ENCODE measurements at regions not wholly inside any gene's neighbourhood (a gene's known extent, or its start where the extent isn't known, plus 50 kb on each side); places are given as distances from the start of the nearest gene placed in this dataset.
A peak's percentile ranks its signal among the peaks of the same experiment; 100 is the strongest.

- Histone ChIP-seq H3K4me2 (ENCODE audit: low read depth, low read length, poor library complexity, severe bottlenecking) (no peak overlapping the region), H3K4me1 (ENCODE audit: low read length) (peaks cover 17% of the 10 kb centered on the region), H3K4me3 (ENCODE audit: low read length) (no peak overlapping the region), H3K36me3 (ENCODE audit: insufficient read depth, low read length) (no peaks in the 10 kb centered on the region), H3K27me3 (ENCODE audit: low read length) (no peaks in the 10 kb centered on the region), H3K9ac (ENCODE audit: low read length) (no peak overlapping the region), H3K79me2 (ENCODE audit: low read length) (no peaks in the 10 kb centered on the region), H4K20me1 (ENCODE audit: insufficient read depth, low read depth, low read length) (no peaks in the 10 kb centered on the region), H2AFZ (ENCODE audit: low read length) (no peak overlapping the region), H3K9me3 (ENCODE audit: low read length) (no peaks in the 10 kb centered on the region), H3K9me2 (replicated peaks; ENCODE audit: insufficient read depth, low read length) (no peaks in the 10 kb centered on the region), H3K27ac (ENCODE audit: low read length) (no peak overlapping the region)
- no peak for DNase-seq
Measured at GRCh38 chr6:87935196-87935595, 112.4 kb upstream of the SPACA1 start.

- Histone ChIP-seq H3K4me3 (ENCODE audit: low read length) (no peak overlapping the region), H3K36me3 (ENCODE audit: insufficient read depth, low read length) (no peaks in the 10 kb centered on the region), H3K27me3 (ENCODE audit: low read length) (no peaks in the 10 kb centered on the region), H3K9ac (ENCODE audit: low read length) (no peak overlapping the region), H3K79me2 (ENCODE audit: low read length) (no peaks in the 10 kb centered on the region), H3K4me1 (ENCODE audit: low read length) (peaks cover 33% of the 10 kb centered on the region), H3K9me2 (replicated peaks; ENCODE audit: insufficient read depth, low read length) (no peaks in the 10 kb centered on the region), H4K20me1 (ENCODE audit: insufficient read depth, low read depth, low read length) (no peaks in the 10 kb centered on the region), H3K4me2 (ENCODE audit: low read depth, low read length, poor library complexity, severe bottlenecking) (no peak overlapping the region), H2AFZ (ENCODE audit: low read length) (peak overlapping the region; percentile 33; the same call in 1 of the 2 replicates), H3K27ac (ENCODE audit: low read length) (no peak overlapping the region), H3K9me3 (ENCODE audit: low read length) (no peaks in the 10 kb centered on the region)
- DNase-seq = no peak
Measured at GRCh38 chr6:87932361-87932760, 115.3 kb upstream of the SPACA1 start.

- Histone ChIP-seq H2AFZ (ENCODE audit: low read length) (peak overlapping the region; percentile 76), H3K4me3 (ENCODE audit: low read length) (no peak overlapping the region), H3K27me3 (ENCODE audit: low read length) (no peaks in the 10 kb centered on the region), H4K20me1 (ENCODE audit: insufficient read depth, low read depth, low read length) (no peaks in the 10 kb centered on the region), H3K9me3 (ENCODE audit: low read length) (no peaks in the 10 kb centered on the region), H3K4me2 (ENCODE audit: low read depth, low read length, poor library complexity, severe bottlenecking) (peak overlapping the region; percentile 38), H3K36me3 (ENCODE audit: insufficient read depth, low read length) (no peaks in the 10 kb centered on the region), H3K9me2 (replicated peaks; ENCODE audit: insufficient read depth, low read length) (no peaks in the 10 kb centered on the region), H3K27ac (ENCODE audit: low read length) (peak overlapping the region; percentile 73), H3K79me2 (ENCODE audit: low read length) (no peaks in the 10 kb centered on the region), H3K4me1 (ENCODE audit: low read length) (peaks cover 53% of the 10 kb centered on the region), H3K9ac (ENCODE audit: low read length) (peak overlapping the region; percentile 42)
- peak; percentile 90 for DNase-seq
Measured at GRCh38 chr6:87929843-87930288, 117.8 kb upstream of the SPACA1 start.

- no peaks in the 10 kb centered on the region for H3K9me2 ChIP-seq (replicated peaks; ENCODE audit: insufficient read depth, low read length)
- H4K20me1 ChIP-seq (ENCODE audit: insufficient read depth, low read depth, low read length) = no peaks in the 10 kb centered on the region
- peak overlapping the region; percentile 29; the same call in 1 of the 2 replicates for H2AFZ ChIP-seq (ENCODE audit: low read length)
- H3K9ac ChIP-seq (ENCODE audit: low read length) = no peak overlapping the region
- no peak overlapping the region for H3K4me2 ChIP-seq (ENCODE audit: low read depth, low read length, poor library complexity, severe bottlenecking)
- no peak overlapping the region for H3K4me3 ChIP-seq (ENCODE audit: low read length)
- peaks cover 76% of the 10 kb centered on the region for H3K4me1 ChIP-seq (ENCODE audit: low read length)
- no peaks in the 10 kb centered on the region for H3K36me3 ChIP-seq (ENCODE audit: insufficient read depth, low read length)
- no peaks in the 10 kb centered on the region for H3K9me3 ChIP-seq (ENCODE audit: low read length)
- no peaks in the 10 kb centered on the region for H3K27me3 ChIP-seq (ENCODE audit: low read length)
- DNase-seq = no peak
- peak overlapping the region; percentile 98 for H3K27ac ChIP-seq (ENCODE audit: low read length)
- H3K79me2 ChIP-seq (ENCODE audit: low read length) = no peaks in the 10 kb centered on the region
Measured at GRCh38 chr6:87926687-87927086, 121.0 kb upstream of the SPACA1 start.

- no peak for DNase-seq
- no peaks in the 10 kb centered on the region for H3K79me2 ChIP-seq (ENCODE audit: low read length)
- H3K9me2 ChIP-seq (replicated peaks; ENCODE audit: insufficient read depth, low read length) = no peaks in the 10 kb centered on the region
- no peak overlapping the region for H3K9ac ChIP-seq (ENCODE audit: low read length)
- no peak overlapping the region for H3K4me2 ChIP-seq (ENCODE audit: low read depth, low read length, poor library complexity, severe bottlenecking)
- peak overlapping the region; percentile 98 for H3K27ac ChIP-seq (ENCODE audit: low read length)
- H3K4me1 ChIP-seq (ENCODE audit: low read length) = peaks cover 82% of the 10 kb centered on the region
- H3K9me3 ChIP-seq (ENCODE audit: low read length) = no peaks in the 10 kb centered on the region
- no peaks in the 10 kb centered on the region for H4K20me1 ChIP-seq (ENCODE audit: insufficient read depth, low read depth, low read length)
- peak overlapping the region; percentile 70; the same call in 1 of the 2 replicates for H2AFZ ChIP-seq (ENCODE audit: low read length)
- no peaks in the 10 kb centered on the region for H3K36me3 ChIP-seq (ENCODE audit: insufficient read depth, low read length)
- no peaks in the 10 kb centered on the region for H3K27me3 ChIP-seq (ENCODE audit: low read length)
- H3K4me3 ChIP-seq (ENCODE audit: low read length) = no peak overlapping the region
Measured at GRCh38 chr6:87926072-87926471, 121.6 kb upstream of the SPACA1 start.

GRCh38 chr6:87925373-87926060, 122.1 kb upstream of the SPACA1 start:
- no peaks in the 10 kb centered on the region for H3K27me3 ChIP-seq (ENCODE audit: low read length)
- no peaks in the 10 kb centered on the region for H3K79me2 ChIP-seq (ENCODE audit: low read length)
- no peaks in the 10 kb centered on the region for H3K36me3 ChIP-seq (ENCODE audit: insufficient read depth, low read length)
- H4K20me1 ChIP-seq (ENCODE audit: insufficient read depth, low read depth, low read length) = no peaks in the 10 kb centered on the region
- H3K4me3 ChIP-seq (ENCODE audit: low read length) = no peak overlapping the region
- no peak for DNase-seq
- H2AFZ ChIP-seq (ENCODE audit: low read length) = peak overlapping the region; percentile 70; the same call in 1 of the 2 replicates
- peak overlapping the region; percentile 77 for H3K4me2 ChIP-seq (ENCODE audit: low read depth, low read length, poor library complexity, severe bottlenecking)
- H3K4me1 ChIP-seq (ENCODE audit: low read length) = peaks cover 85% of the 10 kb centered on the region
- H3K27ac ChIP-seq (ENCODE audit: low read length) = peak overlapping the region; percentile 98
- H3K9ac ChIP-seq (ENCODE audit: low read length) = peak overlapping the region; percentile 56
- H3K9me3 ChIP-seq (ENCODE audit: low read length) = no peaks in the 10 kb centered on the region
- no peaks in the 10 kb centered on the region for H3K9me2 ChIP-seq (replicated peaks; ENCODE audit: insufficient read depth, low read length)

- Histone ChIP-seq H2AFZ (ENCODE audit: low read length) (no peak overlapping the region), H3K36me3 (ENCODE audit: insufficient read depth, low read length) (no peaks in the 10 kb centered on the region), H3K27ac (ENCODE audit: low read length) (peak overlapping the region; percentile 98), H3K9ac (ENCODE audit: low read length) (peak overlapping the region; percentile 63), H3K9me2 (replicated peaks; ENCODE audit: insufficient read depth, low read length) (no peaks in the 10 kb centered on the region), H3K4me2 (ENCODE audit: low read depth, low read length, poor library complexity, severe bottlenecking) (peak overlapping the region; percentile 77), H3K79me2 (ENCODE audit: low read length) (no peaks in the 10 kb centered on the region), H3K4me1 (ENCODE audit: low read length) (peaks cover 88% of the 10 kb centered on the region), H3K4me3 (ENCODE audit: low read length) (peak overlapping the region; percentile 31; the same call in 1 of the 2 replicates), H3K27me3 (ENCODE audit: low read length) (no peaks in the 10 kb centered on the region), H4K20me1 (ENCODE audit: insufficient read depth, low read depth, low read length) (no peaks in the 10 kb centered on the region), H3K9me3 (ENCODE audit: low read length) (no peaks in the 10 kb centered on the region)
- peak; percentile 59 for DNase-seq
Measured at GRCh38 chr6:87923389-87924050, 124.1 kb upstream of the SPACA1 start.

GRCh38 chr6:87922947-87923330, 124.7 kb upstream of the SPACA1 start:
- no peaks in the 10 kb centered on the region for H3K36me3 ChIP-seq (ENCODE audit: insufficient read depth, low read length)
- H2AFZ ChIP-seq (ENCODE audit: low read length) = no peak overlapping the region
- peak overlapping the region; percentile 77 for H3K4me2 ChIP-seq (ENCODE audit: low read depth, low read length, poor library complexity, severe bottlenecking)
- peak overlapping the region; percentile 98 for H3K27ac ChIP-seq (ENCODE audit: low read length)
- no peaks in the 10 kb centered on the region for H3K9me2 ChIP-seq (replicated peaks; ENCODE audit: insufficient read depth, low read length)
- peak; percentile 81 for DNase-seq
- no peaks in the 10 kb centered on the region for H3K79me2 ChIP-seq (ENCODE audit: low read length)
- no peaks in the 10 kb centered on the region for H4K20me1 ChIP-seq (ENCODE audit: insufficient read depth, low read depth, low read length)
- H3K9ac ChIP-seq (ENCODE audit: low read length) = peak overlapping the region; percentile 66
- no peaks in the 10 kb centered on the region for H3K9me3 ChIP-seq (ENCODE audit: low read length)
- no peaks in the 10 kb centered on the region for H3K27me3 ChIP-seq (ENCODE audit: low read length)
- H3K4me3 ChIP-seq (ENCODE audit: low read length) = peak overlapping the region; percentile 31; the same call in 1 of the 2 replicates
- H3K4me1 ChIP-seq (ENCODE audit: low read length) = peaks cover 94% of the 10 kb centered on the region
